ENCODE measurements at regions not wholly inside any gene's neighbourhood (a gene's known extent, or its start where the extent isn't known, plus 50 kb on each side); places are given as distances from the start of the nearest gene placed in this dataset.

DNA sequence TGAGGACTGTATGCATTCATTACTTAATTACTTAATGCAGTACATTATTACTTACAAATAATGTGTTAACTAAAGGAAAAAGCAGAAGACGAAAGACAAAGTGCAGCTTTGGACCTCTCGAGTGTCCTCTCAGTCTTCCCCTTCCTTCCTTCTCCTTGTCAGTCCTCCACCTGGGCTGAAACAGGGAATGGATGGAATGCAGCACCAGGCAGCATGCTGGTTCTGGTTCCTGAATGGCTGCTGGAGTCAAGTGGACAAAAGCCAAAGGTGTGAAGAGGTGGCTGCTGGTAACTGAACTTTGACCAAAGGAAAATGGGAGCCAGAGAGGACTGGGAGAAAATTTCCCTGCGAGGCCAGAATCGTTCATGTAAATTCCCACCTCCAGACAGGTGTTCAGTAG, 179.5 kb downstream of the GPAM start:
- H3K4me3 ChIP-seq (ENCODE audit: low read length) = no peak overlapping the region
- Mint-ChIP-seq H3K27me3 (ENCODE audit: low read depth in 2 of 2) (no peaks in the 10 kb centered on the region), H3K4me3 (no peak overlapping the region), H3K9me3 (peaks cover 0 to 10% of the 10 kb centered on the region in 2 donors), H3K4me1 (no peaks in the 10 kb centered on the region), H3K36me3 (no peaks in the 10 kb centered on the region), H3K27ac (no peak overlapping the region)
- intact Hi-C loops (cut with micrococcal nuclease) = loop anchor here (10.0 kb wide), 1 partner anchor 59 kb away; no protein-coding TSS in a partner anchor
- WGBS (ENCODE audit: insufficient coverage) = 82% methylated on average over 4 of the region's 4 CpGs
- H3K36me3 ChIP-seq (ENCODE audit: control insufficient read depth, insufficient read depth, low read length) = no peaks in the 10 kb centered on the region
- no peaks in the 10 kb centered on the region for H3K9me3 ChIP-seq (ENCODE audit: control insufficient read depth, insufficient read depth, low read length)
- no peaks in the 10 kb centered on the region for H3K27me3 ChIP-seq (ENCODE audit: control insufficient read depth, insufficient read depth, low read length)
- H3K27ac ChIP-seq (ENCODE audit: low read length) = no peak overlapping the region
- no peaks in the 10 kb centered on the region for H3K4me1 ChIP-seq (ENCODE audit: control insufficient read depth, insufficient read depth, low read length)
- TF ChIP-seq, protein P1, sequence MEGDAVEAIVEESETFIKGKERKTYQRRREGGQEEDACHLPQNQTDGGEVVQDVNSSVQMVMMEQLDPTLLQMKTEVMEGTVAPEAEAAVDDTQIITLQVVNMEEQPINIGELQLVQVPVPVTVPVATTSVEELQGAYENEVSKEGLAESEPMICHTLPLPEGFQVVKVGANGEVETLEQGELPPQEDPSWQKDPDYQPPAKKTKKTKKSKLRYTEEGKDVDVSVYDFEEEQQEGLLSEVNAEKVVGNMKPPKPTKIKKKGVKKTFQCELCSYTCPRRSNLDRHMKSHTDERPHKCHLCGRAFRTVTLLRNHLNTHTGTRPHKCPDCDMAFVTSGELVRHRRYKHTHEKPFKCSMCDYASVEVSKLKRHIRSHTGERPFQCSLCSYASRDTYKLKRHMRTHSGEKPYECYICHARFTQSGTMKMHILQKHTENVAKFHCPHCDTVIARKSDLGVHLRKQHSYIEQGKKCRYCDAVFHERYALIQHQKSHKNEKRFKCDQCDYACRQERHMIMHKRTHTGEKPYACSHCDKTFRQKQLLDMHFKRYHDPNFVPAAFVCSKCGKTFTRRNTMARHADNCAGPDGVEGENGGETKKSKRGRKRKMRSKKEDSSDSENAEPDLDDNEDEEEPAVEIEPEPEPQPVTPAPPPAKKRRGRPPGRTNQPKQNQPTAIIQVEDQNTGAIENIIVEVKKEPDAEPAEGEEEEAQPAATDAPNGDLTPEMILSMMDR (IDR thresholded peaks at IDR 0.05) = no peak
- DNase-seq (no peak), ATAC-seq (no peak)

DNA sequence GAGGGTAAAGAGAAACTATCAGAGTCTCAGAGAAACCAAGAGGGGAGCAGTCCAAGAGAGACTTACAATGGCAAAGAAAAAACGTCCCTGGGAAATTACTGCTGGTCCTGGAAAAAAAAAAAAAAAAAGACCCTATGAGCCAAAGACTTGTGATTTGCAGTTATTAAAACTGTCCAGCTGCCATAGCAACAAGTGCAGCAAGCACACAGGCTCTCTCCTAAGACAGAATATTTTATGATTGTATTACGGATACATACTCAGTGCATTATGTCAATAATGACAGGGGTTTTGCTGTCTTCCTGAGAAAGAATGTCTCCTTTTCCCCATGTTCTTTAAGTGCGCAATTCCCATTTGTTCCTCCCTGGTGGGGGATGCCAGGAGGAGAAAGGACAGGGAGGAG, 178.5 kb downstream of the GPAM start:
- TF ChIP-seq, protein P1 (IDR thresholded peaks at IDR 0.05) = no peak
- no peak overlapping the region for H3K4me3 Mint-ChIP-seq
- H3K27me3 Mint-ChIP-seq (ENCODE audit: low read depth in 2 of 2) = no peaks in the 10 kb centered on the region
- Histone ChIP-seq H3K9me3 (ENCODE audit: control insufficient read depth, insufficient read depth, low read length) (no peaks in the 10 kb centered on the region), H3K36me3 (ENCODE audit: control insufficient read depth, insufficient read depth, low read length) (no peaks in the 10 kb centered on the region), H3K27me3 (ENCODE audit: control insufficient read depth, insufficient read depth, low read length) (no peaks in the 10 kb centered on the region), H3K4me1 (ENCODE audit: control insufficient read depth, insufficient read depth, low read length) (no peaks in the 10 kb centered on the region), H3K27ac (ENCODE audit: low read length) (no peak overlapping the region), H3K4me3 (ENCODE audit: low read length) (no peak overlapping the region)
- no peak for DNase-seq
- no peak for ATAC-seq
- no peak overlapping the region for H3K27ac Mint-ChIP-seq
- 85% methylated on average over 2 of the region's 3 CpGs for WGBS (ENCODE audit: insufficient coverage)
- intact Hi-C loops (cut with micrococcal nuclease) = loop anchor here (10.0 kb wide), 1 partner anchor 60 kb away; no protein-coding TSS in a partner anchor
- H3K4me1 Mint-ChIP-seq = no peaks in the 10 kb centered on the region
- peaks cover 0 to 8% of the 10 kb centered on the region in 2 donors for H3K9me3 Mint-ChIP-seq
- no peaks in the 10 kb centered on the region for H3K36me3 Mint-ChIP-seq

DNA sequence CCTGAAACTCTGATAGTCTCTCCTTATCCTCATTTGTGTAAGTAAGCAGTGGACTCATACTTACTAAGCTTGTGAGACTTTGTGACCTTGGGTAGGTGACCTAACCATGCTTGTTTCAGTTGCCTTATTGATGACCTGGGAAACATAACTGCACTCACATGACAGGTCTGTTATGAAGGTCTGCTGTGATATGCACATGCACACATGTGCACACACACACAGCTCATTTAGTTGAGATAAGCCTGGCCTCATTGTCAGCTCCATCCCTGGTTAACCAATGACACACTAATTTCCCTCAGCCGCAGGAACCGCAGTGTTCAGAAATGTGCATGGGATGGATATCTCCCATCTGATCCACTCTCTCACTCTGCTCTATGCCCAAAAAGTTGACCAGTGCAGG, 177.2 kb downstream of the GPAM start:
- intact Hi-C loops (cut with micrococcal nuclease) = loop anchor here (10.0 kb wide), 1 partner anchor 62 kb away; no protein-coding TSS in a partner anchor
- H3K27ac Mint-ChIP-seq = no peak overlapping the region
- Histone ChIP-seq H3K27me3 (ENCODE audit: control insufficient read depth, insufficient read depth, low read length) (no peaks in the 10 kb centered on the region), H3K4me3 (ENCODE audit: low read length) (no peak overlapping the region), H3K9me3 (ENCODE audit: control insufficient read depth, insufficient read depth, low read length) (no peaks in the 10 kb centered on the region), H3K36me3 (ENCODE audit: control insufficient read depth, insufficient read depth, low read length) (no peaks in the 10 kb centered on the region), H3K4me1 (ENCODE audit: control insufficient read depth, insufficient read depth, low read length) (no peaks in the 10 kb centered on the region), H3K27ac (ENCODE audit: low read length) (no peak overlapping the region)
- H3K4me3 Mint-ChIP-seq = no peak overlapping the region
- 100% methylated on average over 2 of the region's 2 CpGs for WGBS (ENCODE audit: insufficient coverage)
- TF ChIP-seq, protein P1 (IDR thresholded peaks at IDR 0.05) = no peak
- no peak for ATAC-seq
- peaks cover 0 to 7% of the 10 kb centered on the region in 2 donors for H3K9me3 Mint-ChIP-seq
- H3K27me3 Mint-ChIP-seq (ENCODE audit: low read depth in 2 of 2) = no peaks in the 10 kb centered on the region
- H3K4me1 Mint-ChIP-seq = no peaks in the 10 kb centered on the region
- no peaks in the 10 kb centered on the region for H3K36me3 Mint-ChIP-seq
- DNase-seq = no peak

DNA sequence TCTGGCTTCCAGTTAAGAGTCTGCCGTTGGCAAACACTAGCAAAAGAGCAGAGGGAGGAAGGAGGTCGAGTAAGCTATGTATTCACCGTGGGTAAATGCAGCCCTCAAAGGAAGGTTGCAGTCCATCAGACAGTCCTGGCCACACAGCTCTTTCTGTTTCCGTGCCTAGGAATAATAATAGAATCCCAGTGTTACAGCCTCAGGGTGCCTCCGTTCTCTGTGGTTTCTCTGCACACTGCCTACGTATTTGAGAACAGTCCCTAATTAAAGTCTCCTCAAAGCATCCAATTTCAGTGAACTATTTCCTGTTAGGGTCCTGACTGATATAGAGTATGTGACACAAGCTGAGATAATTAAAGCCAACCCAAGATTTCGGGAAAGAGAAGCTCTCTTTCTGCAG, 176.7 kb downstream of the GPAM start:
- intact Hi-C loops (cut with micrococcal nuclease) = loop anchor here (10.0 kb wide), 1 partner anchor 62 kb away; no protein-coding TSS in a partner anchor

More for the DNA sequence above, 176.7 kb downstream of the GPAM start:
- no peaks in the 10 kb centered on the region for H3K27me3 Mint-ChIP-seq (ENCODE audit: low read depth in 2 of 2)
- Histone ChIP-seq H3K27me3 (ENCODE audit: control insufficient read depth, insufficient read depth, low read length) (no peaks in the 10 kb centered on the region), H3K36me3 (ENCODE audit: control insufficient read depth, insufficient read depth, low read length) (no peaks in the 10 kb centered on the region), H3K9me3 (ENCODE audit: control insufficient read depth, insufficient read depth, low read length) (no peaks in the 10 kb centered on the region), H3K27ac (ENCODE audit: low read length) (no peak overlapping the region), H3K4me1 (ENCODE audit: control insufficient read depth, insufficient read depth, low read length) (no peaks in the 10 kb centered on the region), H3K4me3 (ENCODE audit: low read length) (no peak overlapping the region)
- ATAC-seq (no peak), DNase-seq (no peak)
- no peaks in the 10 kb centered on the region for H3K4me1 Mint-ChIP-seq
- peaks cover 0 to 6% of the 10 kb centered on the region in 2 donors for H3K9me3 Mint-ChIP-seq
- WGBS (ENCODE audit: insufficient coverage) = 79% methylated on average over 7 of the region's 7 CpGs
- no peak overlapping the region for H3K4me3 Mint-ChIP-seq
- H3K27ac Mint-ChIP-seq = no peak overlapping the region
- no peaks in the 10 kb centered on the region for H3K36me3 Mint-ChIP-seq
- TF ChIP-seq, protein P1 (IDR thresholded peaks at IDR 0.05) = no peak
